IPS DF 19.7 (cell line): ENCODE measurements at regions not wholly inside any gene's neighbourhood (a gene's known extent, or its start where the extent isn't known, plus 50 kb on each side); places are given as distances from the start of the nearest gene placed in this dataset.

Source experiments
- DNase-seq: peaks from one replicate; pipeline ENCODE4 v3.0.0-alpha.2; 2013; ENCODE audit warnings: low read depth, low spot score

DNA sequence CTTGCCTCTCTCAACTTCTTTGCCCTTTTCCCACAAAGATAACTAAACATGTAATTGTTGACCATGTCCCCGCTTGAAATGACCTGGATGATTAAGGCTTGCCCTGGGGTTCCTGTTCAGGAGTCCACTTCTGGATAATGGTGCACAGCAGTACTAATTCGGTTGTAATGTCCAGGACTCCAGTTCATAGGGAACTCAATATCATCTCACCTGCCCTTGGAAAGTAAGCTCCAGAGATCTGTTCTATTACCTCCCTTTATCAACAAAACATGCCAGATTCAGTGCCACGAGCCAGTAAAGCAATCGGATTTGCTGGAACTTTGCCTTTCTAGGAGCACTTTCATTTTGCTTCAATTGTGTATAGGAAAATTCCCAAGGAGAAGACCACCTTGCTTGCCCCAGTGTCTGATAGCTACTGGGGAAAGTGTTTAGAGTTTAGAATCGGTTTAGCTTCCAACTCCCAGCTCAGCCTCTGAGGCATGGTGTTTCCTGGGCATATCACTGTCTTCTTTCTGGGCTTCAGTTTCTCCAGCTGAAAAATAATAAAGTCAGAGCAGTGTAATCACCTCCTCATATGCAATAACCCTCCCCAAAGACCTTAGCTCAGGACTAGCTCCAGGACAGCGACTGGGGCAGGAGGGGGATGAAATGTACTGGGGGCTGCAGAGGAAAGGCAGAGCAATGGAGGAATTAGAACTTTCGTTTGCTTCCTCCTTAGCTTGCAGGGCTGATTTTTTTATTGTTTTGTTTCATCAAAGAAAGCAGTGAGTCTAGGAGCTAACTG is 162.6 kb upstream of the CYRIA start:
- DNase-seq, result no peak

DNA sequence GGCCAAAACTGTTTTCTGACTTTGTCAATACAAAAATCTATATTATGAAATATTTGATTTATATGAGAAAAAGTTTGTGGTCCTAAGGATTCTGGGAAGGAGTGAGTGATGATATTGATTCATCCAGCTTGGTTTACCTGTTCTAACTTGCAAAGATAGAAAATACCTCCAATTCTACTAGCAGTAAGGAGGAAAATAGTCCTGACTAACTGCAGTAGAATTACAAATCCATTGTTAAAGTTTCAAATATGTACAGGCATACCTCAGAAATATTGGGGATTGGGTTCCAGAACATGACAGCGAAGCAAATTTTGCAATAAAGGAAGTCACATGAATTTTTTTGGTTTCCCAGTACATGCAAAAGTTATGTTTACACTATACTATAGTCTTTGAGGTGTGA is 158.8 kb upstream of the CYRIA start:
- no peak for DNase-seq

DNA sequence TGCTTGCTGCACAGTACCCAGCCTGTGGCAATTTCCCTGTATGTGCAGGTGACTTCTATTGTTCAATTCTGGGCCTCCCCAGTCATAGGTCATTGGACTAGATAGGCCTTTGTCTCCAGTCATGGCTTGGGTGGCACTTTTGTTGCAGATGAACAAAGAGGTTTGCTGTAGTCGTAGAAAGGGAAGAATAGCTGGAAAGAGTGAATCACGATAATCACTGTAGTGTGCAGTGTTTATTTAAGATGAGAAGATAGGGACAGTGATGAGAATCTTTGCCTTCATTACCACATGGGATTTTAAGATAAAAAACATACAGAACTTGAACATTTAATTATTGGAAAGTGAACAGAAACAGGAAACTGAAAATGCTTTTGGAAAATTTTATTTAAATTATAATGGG is 156.1 kb upstream of the CYRIA start:
- DNase-seq, result no peak

DNA sequence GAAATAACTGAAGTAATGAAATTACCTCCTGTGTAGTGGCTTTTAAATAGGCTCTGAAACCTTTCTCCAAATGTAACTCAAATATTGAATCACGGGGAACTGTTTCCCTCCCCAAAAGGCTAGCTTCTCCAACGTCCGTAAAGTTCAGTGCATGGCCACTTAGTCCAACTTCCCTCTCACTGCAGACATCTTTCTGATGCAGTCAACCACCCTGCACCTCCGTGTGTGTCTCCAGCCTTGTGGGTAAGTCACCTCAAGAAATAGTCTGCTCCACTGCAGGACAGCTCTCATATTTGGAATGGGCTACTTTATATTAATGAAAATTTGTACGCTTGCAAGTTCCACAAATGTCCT is 152.5 kb upstream of the CYRIA start:
- no peak for DNase-seq

DNA sequence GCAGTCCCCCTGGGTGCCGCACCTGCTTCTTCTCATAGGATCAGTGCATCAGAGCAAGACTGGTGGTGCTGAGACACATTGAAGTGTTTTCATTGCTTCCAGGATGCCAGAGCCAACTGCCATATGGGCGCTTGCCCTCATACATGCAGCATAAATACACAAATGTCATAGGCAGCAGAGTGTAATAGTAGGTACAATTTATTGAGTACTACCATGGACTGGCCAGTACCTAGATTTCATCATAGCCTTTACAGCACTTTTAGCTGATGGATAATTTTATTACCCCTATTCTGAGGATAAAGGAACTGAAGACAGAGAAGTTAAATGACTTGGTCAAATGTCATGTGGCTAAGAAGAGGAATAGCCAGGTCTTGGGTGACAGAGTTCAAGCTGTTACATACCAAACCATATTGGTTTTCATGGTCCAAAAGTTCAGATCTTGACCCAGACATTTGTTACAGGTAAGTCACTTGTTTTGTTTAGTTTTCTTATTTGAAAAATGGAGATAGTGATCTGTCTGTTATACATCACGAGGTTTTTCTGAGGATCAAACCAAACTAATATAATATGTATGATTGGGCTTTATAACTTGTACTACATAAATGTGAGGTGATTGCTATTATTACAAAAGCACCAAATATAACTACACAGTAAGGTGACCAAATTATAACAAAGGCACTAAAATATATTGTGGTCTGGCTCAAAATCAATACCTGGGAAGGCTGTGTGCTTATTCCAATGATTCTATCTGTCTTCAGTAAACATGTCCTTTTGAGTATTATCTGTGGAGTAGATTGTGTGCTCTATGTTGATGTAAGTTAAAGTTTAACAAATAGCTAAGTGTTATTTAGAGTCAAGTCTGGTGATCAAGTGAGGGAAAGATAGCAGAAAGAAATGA is 151.9 kb upstream of the CYRIA start:
- no peak for DNase-seq

DNA sequence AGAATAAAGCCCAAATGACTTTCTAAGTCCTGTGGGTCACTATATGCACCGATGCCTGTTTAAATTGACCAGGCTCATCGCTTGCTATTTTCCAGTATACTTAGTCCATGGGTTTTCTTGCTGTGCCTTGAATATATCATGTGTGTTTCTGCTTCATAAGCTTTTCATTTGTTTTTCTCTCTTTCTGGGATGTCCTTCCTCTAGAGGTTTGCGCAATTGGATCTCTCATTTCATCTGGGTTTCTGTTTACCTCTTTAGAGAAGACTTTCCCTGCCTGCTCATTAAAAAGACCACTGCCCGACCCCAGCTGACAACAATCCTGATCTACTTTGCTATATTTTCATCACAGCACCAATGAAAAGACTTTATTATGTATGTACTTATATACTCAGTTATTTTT is 150.9 kb upstream of the CYRIA start:
- no peak for DNase-seq

DNA sequence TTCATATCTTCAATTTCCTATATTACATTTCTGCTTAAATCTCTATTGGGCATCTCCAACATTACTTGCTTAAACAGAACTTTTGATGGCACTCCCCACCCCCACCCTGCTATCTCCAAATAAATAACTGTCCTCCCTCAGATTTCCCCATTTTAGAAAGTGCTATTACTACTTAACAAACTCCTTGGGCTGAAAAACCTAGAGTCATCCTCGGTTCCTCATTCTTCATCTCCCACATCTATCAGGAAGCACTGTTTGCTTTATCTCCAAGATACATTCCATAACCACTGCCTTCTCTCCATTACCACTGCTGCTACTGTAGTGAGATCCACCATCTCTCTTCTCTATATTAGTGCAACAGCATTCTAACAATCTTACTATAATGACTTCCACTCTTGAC is 150.4 kb upstream of the CYRIA start:
- DNase-seq, result no peak

DNA sequence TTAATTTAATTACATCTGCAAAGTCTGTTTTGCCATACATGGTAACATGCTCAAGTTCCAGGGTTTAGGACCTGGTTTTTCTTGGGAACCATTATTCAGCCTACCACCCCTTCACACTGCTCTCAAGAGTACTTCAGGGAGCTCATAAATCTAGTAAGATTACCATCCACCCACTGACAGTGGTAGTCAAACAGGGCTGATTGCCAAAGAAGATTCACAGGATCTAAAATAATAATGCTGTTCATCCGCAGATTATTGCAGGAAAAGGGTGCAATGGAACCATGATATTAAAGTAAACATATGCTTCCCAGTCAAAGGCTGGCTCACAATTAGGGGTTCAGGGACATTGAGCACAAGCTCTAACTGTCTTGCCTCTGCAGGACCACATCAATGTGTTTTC is 148.0 kb upstream of the CYRIA start:
- DNase-seq, result no peak

DNA sequence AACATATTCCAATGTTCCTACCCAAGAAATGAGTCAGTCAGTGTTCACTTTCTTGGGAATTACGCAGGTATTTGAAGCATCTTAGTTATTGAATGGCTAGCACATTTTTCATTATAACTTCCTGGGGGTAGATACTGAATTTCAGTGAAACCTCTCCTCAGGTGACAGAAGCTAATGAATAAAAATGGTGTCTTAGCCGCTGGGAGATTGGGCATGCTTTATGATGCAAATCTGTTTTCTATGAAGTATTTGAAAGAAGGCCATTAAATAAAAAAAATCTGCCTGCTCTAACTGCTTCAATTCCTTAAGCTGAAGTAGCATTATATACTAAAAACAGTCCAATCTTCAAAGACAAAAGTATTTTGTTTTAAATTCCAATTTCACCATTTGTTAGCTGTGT is 132.8 kb upstream of the CYRIA start:
- DNase-seq, result no peak

DNA sequence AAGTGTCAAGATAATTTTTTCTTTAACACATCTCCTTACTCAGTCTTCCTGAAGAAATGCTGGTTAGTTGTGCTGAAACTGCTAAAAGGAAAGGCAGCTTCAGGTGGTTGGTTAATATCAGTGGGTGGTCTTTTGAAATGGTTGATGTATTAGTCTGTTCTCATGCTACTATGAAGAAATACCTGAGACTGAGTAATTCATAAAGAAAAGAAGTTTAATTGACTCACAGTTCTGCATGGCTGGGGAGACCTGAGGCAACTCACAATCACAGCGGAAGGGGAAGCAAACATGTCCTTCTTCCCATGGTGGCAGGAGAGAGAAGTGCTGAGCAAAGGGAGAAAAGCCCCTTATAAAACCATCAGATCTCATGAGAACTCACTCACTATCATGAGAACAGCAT is 125.9 kb upstream of the CYRIA start:
- no peak for DNase-seq

DNA sequence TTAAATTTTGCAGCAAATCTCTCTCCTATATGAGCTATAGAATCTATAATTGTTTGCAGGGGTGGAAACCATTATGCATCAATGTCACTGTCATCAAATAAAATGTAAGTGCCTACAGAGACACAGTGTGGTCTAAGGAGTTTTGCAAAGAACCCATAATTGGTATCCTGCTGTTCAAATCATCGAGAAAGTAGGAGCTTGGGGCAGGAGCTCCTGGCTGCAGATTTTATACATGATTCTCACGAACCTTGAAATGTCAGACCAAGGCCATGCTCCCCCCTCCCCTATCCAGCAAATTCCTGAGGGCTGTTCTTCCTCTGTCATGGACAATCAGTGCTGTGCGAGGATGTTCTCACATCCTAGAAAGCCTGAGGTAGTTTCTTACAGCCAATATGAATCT is 119.5 kb upstream of the CYRIA start:
- DNase-seq, result no peak

DNA sequence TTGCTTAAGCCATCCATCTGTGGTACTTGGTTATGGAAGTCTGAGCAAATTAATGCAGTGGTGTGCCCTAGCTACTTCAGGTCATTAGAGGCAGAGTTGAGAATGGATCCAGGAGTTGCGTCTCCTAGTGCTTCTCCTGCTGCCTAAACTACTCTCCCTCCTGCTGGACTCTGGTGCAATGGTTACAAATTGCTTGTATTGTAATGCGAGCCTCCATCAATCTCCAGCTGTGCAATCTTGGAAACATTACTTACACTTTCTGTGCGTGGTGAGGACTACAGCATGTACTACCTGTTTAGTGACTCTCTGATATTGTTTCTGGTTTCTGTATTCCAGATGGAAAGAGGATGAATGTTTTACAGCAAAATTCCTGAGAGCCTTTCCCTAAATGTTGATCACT is 119.0 kb upstream of the CYRIA start:
- no peak for DNase-seq

DNA sequence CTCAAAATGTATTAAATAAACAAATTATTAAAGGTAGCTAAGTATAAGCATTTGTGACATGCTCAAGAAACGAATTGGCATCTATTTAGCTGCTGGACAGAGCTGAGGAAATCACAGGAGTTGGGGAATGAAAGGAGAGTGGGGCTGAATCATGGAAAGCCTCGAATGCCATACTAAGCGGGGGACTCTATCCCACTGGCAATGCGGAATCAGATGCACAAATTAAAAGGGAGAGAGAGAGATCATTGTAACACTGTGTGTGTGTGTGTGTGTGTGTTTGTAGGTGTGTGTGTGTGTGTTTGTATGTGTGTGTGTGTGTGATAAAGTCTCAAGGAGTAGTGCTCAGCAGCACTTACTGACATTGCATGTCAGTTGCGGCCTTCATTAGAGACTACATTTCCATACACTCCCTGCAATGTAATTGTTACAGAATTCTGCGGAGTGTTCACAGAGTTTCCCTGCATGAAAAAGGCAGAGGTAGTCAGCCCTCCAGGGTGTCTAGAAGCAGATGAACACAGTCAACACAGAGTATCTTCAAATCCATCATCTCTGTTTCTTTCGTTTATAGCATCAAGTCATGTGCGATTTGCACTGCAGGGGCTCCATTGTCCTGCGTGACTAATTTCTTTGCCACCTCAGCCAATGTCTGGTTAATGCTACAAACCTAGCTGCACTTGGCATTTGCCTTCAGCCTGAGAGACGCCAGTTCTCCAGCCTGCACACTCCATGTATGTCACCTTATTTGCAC is 111.7 kb upstream of the CYRIA start:
- no peak for DNase-seq

DNA sequence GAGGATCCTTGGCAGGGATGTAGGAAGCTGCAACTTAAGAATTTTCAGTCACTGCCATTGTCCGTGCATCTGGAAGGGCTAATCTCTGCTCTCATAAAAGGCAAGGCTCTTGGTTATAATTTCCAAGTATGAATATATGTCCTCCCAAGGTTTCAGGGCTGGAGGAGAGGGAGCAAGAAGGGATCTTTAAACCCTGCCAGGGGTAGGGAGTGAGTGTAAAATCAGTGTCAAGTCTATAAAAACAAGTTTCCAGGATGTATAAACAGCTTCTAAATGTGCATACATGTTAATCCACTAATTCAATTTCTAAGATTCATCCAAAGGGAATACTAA is 110.2 kb upstream of the CYRIA start:
- no peak for DNase-seq

DNA sequence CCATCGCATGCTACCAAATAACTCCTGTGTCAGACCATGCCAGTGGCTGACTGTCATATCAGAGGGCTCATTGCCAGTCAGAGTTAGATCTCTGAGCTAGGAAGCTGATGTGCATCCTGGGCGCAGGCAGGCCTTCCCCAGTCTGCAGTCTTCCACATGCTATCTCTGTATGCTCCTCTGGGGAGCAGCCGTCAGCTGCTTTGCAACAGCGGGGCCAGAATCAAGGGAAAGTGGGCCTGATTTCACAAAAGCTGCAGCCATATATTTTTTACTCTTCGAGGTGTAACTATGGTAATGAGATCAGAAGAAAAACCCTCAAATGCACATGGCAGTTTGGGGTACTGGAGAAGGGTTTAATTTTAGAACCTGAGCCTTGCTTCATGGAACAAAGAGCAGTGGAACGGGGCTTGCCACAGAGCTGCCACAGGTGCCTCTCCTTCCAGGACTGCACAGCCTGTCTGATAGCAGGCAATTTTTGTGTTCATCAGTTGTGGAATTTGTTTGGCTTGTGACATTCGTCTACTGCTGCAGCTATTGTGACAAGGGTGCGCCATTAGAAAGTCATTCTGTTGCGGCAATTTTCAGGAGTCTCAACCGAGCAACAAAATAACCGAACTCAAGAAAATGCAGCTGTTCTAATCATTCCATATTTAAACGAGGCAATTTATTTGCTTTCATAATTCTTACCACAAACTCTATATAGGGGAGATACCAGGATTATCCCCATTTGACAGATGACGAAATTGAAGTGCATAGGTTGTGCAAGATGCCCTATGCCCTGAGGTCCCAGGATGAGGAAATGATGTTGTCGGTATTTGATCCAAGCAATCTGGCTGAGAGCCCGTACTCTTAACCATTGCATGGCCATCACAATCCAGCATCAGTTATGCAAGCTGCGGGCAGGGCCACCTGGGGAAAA is 109.6 kb upstream of the CYRIA start:
- DNase-seq, result peak; percentile 20

DNA sequence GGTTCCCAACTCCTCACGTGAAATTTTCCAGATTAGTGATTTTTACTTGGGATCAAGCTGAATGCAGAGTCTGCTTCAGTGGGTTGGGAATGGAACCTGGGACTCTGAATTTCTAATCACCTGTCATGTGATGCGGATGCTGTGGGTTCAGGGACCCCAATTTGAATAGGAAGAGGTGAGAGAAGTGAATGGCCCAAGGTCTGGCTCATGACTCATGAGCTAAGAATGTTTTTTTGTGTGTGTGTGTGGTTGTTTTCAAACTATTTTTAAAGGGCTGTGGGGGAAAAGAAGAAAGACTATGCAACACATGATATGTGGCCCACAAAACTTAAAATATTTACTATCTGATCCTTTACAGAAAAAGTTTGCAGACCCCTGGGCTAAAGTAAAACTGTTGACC is 108.5 kb upstream of the CYRIA start:
- DNase-seq, result peak; percentile 54

DNA sequence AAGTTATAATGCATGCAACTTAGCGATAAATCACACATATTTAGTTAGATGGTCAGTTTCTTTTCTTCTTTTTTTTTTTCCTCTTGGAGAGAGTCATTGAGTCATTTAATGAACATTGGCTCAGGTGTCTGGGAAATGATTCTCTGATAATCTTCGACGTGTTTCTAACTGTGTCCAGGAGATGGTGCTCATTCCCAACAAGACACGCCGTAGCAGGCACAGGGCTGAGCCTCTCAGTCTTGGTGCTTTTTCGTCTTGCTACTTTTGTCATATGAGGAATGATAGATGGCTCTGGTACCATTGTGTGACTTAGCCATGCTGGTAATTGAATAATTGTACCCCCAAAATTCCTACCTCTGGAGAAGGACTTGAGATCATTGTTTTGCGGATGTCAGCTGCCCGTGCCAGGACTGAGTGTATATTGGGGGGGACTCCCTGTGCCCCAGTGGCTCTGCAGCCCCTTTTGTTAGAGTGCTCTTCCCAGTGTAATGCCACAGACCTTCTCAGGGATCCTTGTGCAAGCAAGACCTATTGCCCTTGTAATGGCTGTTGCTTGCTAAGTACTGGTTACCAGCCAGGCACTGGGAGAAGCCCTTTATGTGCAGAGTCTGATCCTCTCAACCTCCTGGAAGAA is 107.6 kb upstream of the CYRIA start:
- DNase-seq, result peak; percentile 15

DNA sequence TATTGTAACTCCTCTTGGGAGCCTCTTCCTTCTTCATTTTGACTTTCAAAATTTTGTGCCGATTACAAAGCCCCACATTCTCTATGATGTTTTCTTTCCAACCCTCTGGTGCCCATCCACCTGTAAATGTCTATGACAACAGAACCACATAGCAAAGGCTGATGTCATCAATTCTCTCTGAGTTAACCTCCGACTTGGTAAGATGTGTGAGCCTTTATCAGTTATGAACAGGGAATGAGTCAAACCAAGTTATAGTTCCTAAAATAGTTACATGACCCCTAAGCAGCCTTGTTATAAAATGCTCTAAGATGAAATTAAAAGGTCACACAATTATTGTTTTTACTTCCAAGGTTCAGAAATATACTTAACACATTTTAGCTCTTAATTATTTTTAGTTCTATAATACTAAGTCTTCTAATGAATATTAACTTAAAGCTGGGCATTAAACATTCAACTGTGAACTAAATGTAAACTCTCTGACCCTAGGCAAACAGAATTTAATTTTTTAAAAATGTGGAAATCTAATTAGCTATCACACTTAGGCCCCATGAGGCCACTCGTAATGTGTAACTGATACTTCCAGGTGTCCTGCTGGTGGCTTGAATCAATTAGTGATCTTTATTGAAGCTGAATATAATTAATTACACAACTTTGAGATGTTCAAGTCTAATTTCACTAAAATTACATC is 102.3 kb upstream of the CYRIA start:
- DNase-seq, result no peak

DNA sequence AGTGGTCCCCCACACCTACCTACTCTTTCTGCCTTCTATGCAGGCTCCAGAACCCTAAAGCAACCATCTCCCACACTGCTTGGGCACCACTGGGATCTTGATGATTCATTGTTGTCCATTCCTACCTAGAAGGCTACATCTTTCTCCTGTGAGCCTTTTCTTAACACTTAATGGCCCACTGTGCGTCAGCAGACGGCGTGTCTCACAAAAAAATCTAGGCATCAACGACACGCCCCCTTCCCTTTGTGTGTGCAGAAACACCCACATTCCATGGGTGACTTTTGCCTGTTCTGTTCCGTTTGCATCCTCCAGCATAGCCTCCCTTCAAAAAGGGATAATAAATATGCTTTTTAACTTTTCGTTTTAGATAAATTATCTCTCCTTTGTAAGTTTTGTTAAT is 99.7 kb upstream of the CYRIA start:
- DNase-seq, result no peak

DNA sequence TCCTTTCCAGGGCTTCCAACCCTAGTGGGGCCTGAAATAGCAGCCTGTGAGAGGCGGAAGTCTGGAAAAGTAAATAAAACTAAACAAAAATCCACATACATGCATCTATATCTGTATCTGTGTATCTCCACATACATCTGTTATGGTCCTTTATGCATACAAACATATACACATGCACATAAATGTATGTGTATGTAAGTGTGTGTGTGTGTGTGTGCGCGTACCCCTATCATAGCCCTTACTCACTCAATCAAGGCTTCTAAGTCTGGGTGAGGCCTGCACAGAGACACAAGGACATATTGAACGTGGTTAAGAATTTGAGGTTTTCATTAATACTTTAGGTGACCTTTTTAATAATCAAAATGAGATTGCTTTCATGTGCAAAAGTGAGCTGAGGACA is 98.9 kb upstream of the CYRIA start:
- DNase-seq, result no peak
